ENCODE measurements at regions not wholly inside any gene's neighbourhood (a gene's known extent, or its start where the extent isn't known, plus 50 kb on each side); places are given as distances from the start of the nearest gene placed in this dataset.
"Not testable (repeated sequence)": the region's sequence is repeated elsewhere in the genome, so short reads cannot be mapped to it uniquely, and the experiment has no call there.

DNA sequence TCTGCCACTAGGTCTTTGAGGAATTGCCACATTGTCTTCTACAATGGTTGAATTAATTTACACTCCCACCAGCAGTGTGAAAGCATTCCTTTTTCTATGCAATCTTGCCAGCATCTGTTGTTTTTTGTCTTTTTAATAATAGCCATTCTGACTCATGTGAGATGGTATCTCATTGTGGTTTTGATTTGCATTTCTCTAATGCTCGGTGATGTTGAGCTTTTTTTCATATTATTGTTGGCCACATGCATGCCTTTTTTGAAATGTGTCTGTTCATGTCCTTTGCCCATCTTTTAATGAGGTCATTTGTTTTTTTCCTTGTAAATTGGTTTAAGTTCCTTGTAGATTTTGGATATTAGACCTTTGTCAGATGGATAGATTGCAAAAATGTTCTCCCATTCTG, 661.8 kb downstream of the GLUD2 start:
- H3K4me1 Mint-ChIP-seq (ENCODE audit: low read depth); H3K4me3 Mint-ChIP-seq; H3K36me3 Mint-ChIP-seq (ENCODE audit: low read depth); H3K27me3 Mint-ChIP-seq; H3K27ac Mint-ChIP-seq: not testable (repeated sequence)
- H3K9me3 Mint-ChIP-seq, result peaks cover 19% of the 10 kb centered on the region

DNA sequence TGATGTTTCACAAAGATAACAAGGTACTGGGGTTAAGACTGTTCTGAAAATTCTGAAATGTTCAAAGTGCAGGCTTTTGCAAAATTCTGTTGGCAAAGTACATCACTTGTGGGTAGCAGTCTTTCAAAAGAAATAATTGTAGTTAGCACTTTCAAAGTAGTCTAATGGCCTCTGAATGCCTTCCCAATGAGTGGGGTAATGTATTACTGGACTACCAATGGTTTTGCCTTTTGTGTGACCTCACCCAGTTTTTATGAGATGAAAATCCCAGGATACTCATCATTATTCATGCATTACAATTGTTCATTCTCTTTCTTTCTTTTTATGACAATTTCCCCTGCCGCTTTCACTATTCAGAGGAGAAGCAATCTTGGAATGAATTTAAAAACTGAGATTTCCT, 686.1 kb downstream of the GLUD2 start:
- no peak overlapping the region for H3K4me3 Mint-ChIP-seq
- H3K27me3 Mint-ChIP-seq, result no peaks in the 10 kb centered on the region
- H3K9me3 Mint-ChIP-seq, result no peaks in the 10 kb centered on the region
- no peak overlapping the region for H3K27ac Mint-ChIP-seq
- no peaks in the 10 kb centered on the region for H3K36me3 Mint-ChIP-seq (ENCODE audit: low read depth)
- no peaks in the 10 kb centered on the region for H3K4me1 Mint-ChIP-seq (ENCODE audit: low read depth)

DNA sequence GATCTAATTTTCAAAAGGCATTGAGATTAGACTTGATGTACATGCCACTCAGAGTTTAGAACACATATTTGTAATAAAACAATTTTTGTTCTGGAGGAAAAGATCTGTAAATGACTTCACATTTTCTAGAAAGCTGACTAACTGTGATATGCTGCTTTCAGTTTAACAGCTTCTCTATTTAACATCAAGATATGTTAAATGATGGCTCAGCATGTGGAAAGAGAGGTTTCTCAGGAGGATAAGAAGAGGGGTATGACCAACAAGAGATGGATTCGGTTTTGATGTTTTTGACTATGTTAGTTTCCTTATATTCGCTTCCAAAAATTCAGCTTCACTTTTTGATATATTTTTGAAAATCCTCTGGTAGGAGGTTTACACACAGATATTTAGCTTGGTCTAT, 698.7 kb downstream of the GLUD2 start:
- Mint-ChIP-seq H3K27ac (no peak overlapping the region), H3K27me3 (no peaks in the 10 kb centered on the region), H3K4me1 (ENCODE audit: low read depth) (no peaks in the 10 kb centered on the region), H3K36me3 (ENCODE audit: low read depth) (no peaks in the 10 kb centered on the region), H3K9me3 (no peaks in the 10 kb centered on the region), H3K4me3 (no peak overlapping the region)

DNA sequence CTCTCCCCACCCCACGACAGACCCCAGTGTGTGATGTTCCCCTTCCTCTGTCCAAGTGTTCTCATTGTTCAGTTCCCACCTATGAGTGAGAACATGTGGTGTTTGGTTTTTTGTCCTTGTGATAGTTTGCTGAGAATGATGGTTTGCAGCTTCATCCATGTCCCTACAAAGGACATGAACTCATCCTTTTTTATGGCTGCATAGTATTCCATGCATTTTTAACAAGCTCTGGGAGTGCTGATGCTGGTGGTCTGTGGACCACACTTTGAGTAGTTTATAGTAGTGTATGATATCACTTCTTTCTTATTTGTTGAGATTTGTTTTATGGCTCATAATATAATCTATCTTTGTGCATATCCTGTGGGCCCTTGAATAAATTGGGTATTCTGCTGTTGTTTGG, 706.2 kb downstream of the GLUD2 start:
- H3K4me1 Mint-ChIP-seq (ENCODE audit: low read depth); H3K27ac Mint-ChIP-seq; H3K4me3 Mint-ChIP-seq; H3K9me3 Mint-ChIP-seq; H3K36me3 Mint-ChIP-seq (ENCODE audit: low read depth); H3K27me3 Mint-ChIP-seq: not testable (repeated sequence)

DNA sequence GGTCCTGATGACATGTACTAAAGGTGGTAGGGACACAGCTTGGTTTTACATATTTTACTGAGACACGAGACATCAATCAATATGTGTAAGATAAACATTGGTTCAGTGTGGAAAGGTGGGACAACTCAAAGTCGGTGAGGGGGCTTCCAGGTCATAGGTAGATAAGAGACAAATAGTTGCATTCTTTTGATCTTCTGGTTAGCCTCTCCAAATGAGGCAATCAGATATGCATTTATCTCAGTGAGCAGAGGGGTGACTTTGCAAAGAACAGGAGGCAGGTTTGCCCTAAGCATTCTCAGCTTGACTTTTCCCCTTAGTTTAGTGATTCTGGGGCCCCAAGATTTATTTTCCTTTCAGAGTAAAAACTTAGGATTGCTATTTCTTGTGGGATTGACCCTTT, 706.9 kb downstream of the GLUD2 start:
- H3K27ac Mint-ChIP-seq, result no peak overlapping the region
- no peaks in the 10 kb centered on the region for H3K9me3 Mint-ChIP-seq
- H3K36me3 Mint-ChIP-seq (ENCODE audit: low read depth), result no peaks in the 10 kb centered on the region
- H3K4me1 Mint-ChIP-seq (ENCODE audit: low read depth), result no peaks in the 10 kb centered on the region
- no peak overlapping the region for H3K4me3 Mint-ChIP-seq
- H3K27me3 Mint-ChIP-seq, result no peaks in the 10 kb centered on the region

DNA sequence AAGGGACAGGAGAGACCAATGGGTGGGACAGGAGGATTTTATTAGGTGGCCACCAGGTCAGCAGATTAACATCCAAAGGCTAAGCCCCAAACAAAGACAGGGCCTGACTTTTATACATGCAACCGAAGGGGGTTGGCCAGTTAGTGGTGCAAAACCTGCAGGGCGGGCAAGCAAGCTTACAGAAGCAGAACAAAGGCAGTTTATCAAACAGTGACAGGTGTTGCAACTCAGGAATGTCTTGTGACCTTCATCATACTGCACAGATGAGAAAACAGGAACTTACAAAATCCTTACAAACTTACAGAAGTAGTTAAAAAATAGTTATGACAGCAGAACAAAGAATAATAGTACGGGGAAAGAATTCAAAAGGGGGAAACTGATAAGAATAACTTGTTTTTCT, 708.1 kb downstream of the GLUD2 start:
- no peaks in the 10 kb centered on the region for H3K4me1 Mint-ChIP-seq (ENCODE audit: low read depth)
- H3K36me3 Mint-ChIP-seq (ENCODE audit: low read depth), result no peaks in the 10 kb centered on the region
- no peaks in the 10 kb centered on the region for H3K27me3 Mint-ChIP-seq
- H3K27ac Mint-ChIP-seq, result no peak overlapping the region
- H3K4me3 Mint-ChIP-seq, result no peak overlapping the region
- H3K9me3 Mint-ChIP-seq, result no peaks in the 10 kb centered on the region

DNA sequence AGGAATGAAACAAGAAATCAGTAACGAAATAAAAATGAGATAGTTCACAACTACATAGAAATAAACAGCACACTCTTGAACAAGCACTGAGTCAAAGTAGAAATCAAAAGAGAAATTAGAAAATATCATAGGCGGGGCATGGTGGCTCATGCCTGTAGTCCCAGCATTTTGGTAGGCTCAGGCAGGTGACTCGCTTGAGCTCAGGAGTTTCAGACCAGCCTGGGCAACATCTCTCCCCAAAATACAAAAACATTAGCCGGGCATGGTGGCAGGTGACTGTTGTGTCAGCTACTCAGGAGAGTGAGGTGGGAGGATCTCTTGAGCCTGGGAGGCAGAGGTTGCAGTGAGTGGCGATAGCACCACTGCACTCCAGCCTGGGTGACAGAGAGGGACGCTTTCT, 714.4 kb downstream of the GLUD2 start:
- Mint-ChIP-seq H3K9me3 (no peaks in the 10 kb centered on the region), H3K27me3 (no peaks in the 10 kb centered on the region), H3K4me1 (ENCODE audit: low read depth) (no peaks in the 10 kb centered on the region), H3K27ac (no peak overlapping the region), H3K36me3 (ENCODE audit: low read depth) (no peaks in the 10 kb centered on the region), H3K4me3 (no peak overlapping the region)

DNA sequence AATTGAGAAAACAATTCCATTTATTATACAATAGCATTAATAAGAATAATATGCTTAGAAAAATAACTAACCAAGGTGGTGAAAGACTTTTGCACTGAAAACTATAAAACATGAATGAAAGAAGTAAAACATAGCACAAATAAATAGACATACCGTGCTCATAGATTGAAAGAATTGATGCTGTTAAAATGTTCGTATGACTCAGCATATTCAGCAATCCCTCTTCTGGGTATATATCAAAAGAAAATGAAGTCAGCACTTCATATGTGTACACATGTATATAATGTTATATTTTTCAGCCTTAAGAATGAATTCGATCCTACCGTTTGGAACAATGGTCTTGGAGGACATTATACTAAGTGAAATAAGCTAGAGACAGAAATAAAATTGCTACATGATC, 716.3 kb downstream of the GLUD2 start:
- Mint-ChIP-seq H3K36me3 (ENCODE audit: low read depth) (no peaks in the 10 kb centered on the region), H3K4me3 (no peak overlapping the region), H3K27me3 (no peaks in the 10 kb centered on the region), H3K9me3 (no peaks in the 10 kb centered on the region), H3K4me1 (ENCODE audit: low read depth) (no peaks in the 10 kb centered on the region), H3K27ac (no peak overlapping the region)

DNA sequence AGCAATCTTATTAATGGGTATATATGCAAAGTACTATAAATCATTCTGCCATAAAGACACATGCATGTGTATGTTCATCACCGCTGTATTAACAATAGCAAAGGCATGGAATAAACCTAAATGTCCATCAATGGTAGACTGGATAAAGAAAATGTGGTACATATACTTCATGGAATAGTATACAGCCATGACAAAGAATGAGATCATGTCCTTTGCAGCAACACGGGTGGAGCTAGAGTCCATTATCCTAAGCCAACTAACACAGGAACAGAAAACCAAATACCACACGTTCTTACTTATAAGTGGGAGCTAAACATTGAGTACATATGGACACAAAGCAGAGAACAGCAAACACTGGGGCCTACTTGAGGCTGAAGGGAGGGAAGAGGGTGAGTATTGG, 720.8 kb downstream of the GLUD2 start:
- not testable (repeated sequence) for H3K9me3 Mint-ChIP-seq; H3K36me3 Mint-ChIP-seq (ENCODE audit: low read depth); H3K27ac Mint-ChIP-seq; H3K4me1 Mint-ChIP-seq (ENCODE audit: low read depth); H3K27me3 Mint-ChIP-seq; H3K4me3 Mint-ChIP-seq

DNA sequence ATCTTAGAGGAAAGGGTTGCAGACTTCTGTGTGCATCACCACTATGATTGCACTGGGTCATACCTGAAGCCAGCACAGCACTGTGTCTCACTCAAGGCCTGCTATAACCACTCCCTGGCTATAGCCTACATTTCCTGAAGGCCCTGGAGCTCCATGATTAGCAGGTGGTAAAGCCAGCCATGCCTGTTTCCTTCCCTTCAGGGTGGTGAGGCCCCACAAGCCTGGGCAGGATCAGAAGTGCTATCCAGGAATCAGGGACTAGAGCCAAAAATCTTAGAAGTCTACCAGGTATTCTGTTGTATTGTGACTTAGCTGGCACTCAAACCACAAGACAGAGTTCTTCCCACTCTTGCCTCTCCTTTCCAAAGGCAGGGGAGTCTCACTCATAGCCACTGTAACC, 734.6 kb downstream of the GLUD2 start:
- Mint-ChIP-seq H3K27me3 (no peaks in the 10 kb centered on the region), H3K27ac (no peak overlapping the region), H3K4me1 (ENCODE audit: low read depth) (no peaks in the 10 kb centered on the region), H3K9me3 (peaks cover 3% of the 10 kb centered on the region), H3K4me3 (no peak overlapping the region), H3K36me3 (ENCODE audit: low read depth) (no peaks in the 10 kb centered on the region)

DNA sequence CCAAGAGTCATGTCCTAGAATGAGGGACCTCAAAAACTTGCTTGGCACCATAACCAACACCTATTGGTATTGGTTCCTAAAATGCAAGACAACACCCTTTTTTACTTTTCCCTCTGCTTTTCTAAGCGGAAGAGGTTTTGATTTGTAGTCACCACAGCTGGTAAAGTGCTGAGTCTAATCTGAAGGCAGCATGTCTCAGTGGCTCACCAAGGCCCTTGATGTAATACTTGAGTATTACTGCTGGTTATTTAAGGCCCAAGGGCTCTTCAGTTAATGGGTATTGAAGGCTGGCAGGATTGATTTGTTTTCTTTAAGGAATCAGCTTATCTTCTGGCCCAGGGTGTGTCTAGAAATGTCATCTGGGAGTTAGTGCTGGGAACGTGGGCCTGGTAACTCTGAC, 735.1 kb downstream of the GLUD2 start:
- no peaks in the 10 kb centered on the region for H3K27me3 Mint-ChIP-seq
- no peak overlapping the region for H3K27ac Mint-ChIP-seq
- peaks cover under 1% of the 10 kb centered on the region for H3K9me3 Mint-ChIP-seq
- H3K4me1 Mint-ChIP-seq (ENCODE audit: low read depth), result no peaks in the 10 kb centered on the region
- H3K36me3 Mint-ChIP-seq (ENCODE audit: low read depth), result no peaks in the 10 kb centered on the region
- H3K4me3 Mint-ChIP-seq, result no peak overlapping the region

DNA sequence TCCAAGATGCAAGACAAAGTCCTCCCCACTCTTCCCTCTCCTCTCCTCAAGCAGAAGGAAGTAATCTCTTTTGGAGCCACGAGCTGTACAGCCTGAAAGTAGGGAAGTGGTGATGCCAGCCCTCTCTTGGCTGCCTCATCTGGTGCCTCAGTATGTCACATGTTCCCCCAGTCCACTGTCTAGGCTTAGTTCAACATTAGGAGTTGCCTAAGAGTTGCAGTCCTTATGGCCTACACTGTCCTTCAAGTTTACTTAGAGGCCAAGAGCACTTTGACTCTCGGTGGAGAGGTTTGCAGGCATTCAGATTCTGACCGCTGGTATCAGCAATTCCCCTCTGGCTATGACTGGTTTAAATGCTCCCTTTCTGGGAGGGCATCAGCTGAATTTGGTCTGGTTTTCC, 735.6 kb downstream of the GLUD2 start:
- H3K9me3 Mint-ChIP-seq, result no peaks in the 10 kb centered on the region
- no peaks in the 10 kb centered on the region for H3K4me1 Mint-ChIP-seq (ENCODE audit: low read depth)
- no peaks in the 10 kb centered on the region for H3K27me3 Mint-ChIP-seq
- H3K27ac Mint-ChIP-seq, result no peak overlapping the region
- H3K36me3 Mint-ChIP-seq (ENCODE audit: low read depth), result no peaks in the 10 kb centered on the region
- H3K4me3 Mint-ChIP-seq, result no peak overlapping the region

DNA sequence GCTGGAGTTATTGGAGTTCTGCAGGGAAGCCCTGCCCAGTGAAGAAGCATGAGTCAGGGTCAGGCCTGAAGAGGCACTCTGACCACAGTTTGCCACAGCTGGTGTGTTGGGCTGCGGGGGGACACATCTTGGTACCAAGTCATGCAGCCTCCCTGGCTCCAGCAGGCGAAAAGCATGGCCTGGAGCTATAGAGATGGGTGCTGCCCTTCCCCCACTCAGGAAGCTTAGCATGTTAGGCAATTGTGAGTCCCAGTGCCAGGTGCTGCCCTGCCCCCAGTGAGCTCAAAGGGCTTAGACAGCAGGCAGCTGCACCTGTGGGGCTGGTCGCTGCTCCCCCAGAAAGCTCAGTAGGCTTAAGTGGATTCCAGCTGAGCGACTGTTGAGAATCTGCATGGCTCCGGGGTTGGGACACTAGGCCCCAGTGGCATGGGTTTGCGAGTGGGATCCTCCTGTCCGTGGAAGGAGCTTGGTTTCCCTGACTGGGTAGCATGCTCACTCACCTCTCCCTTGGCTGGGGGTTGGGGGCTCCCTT, 755.5 kb downstream of the GLUD2 start:
- H3K27me3 Mint-ChIP-seq, result no peaks in the 10 kb centered on the region
- no peaks in the 10 kb centered on the region for H3K9me3 Mint-ChIP-seq
- H3K27ac Mint-ChIP-seq, result no peak overlapping the region
- H3K4me3 Mint-ChIP-seq, result no peak overlapping the region
- H3K36me3 Mint-ChIP-seq (ENCODE audit: low read depth), result no peaks in the 10 kb centered on the region
- H3K4me1 Mint-ChIP-seq (ENCODE audit: low read depth), result no peaks in the 10 kb centered on the region

DNA sequence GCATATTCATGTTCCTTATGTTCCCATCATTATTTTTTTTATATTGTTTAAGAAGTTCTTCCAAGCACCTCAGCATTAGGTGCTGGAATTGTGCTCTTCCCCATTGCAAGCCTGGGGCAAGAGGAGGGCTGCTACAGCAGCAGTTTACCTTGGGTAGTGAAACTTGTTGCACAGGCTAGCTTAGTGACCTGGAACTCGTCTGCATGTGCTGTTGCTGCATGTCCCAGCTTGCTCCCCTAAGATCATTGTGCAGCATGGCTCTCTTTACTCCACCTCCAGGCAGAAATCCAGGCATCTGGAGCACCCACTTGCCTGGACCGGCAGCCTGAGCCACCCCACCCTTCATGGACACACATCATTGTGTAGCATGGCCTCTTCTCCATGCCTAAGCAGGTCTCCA, 776.0 kb downstream of the GLUD2 start:
- H3K4me3 Mint-ChIP-seq, result no peak overlapping the region
- no peak overlapping the region for H3K27ac Mint-ChIP-seq
- no peaks in the 10 kb centered on the region for H3K4me1 Mint-ChIP-seq (ENCODE audit: low read depth)
- no peaks in the 10 kb centered on the region for H3K36me3 Mint-ChIP-seq (ENCODE audit: low read depth)
- no peaks in the 10 kb centered on the region for H3K27me3 Mint-ChIP-seq
- H3K9me3 Mint-ChIP-seq, result no peaks in the 10 kb centered on the region

DNA sequence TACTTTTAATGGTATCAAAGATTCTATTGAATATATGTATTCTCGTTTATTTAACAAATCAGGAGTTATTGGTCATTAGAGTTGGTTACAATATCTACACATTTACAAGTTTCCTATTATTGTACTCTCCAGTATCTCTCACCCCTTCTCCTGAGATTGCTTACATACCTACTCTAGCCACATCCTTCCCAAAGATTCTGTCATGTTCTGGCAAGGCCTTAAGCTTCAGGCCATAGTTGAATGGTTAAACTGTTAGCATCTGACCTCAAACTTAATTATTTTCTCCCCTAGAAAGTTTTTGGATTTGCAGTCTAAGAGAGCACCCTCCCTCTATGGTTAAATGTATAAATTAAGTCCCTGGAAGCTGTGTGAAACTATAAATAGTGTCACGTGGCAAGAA, 784.2 kb downstream of the GLUD2 start:
- H3K27me3 Mint-ChIP-seq, result no peaks in the 10 kb centered on the region
- no peaks in the 10 kb centered on the region for H3K36me3 Mint-ChIP-seq (ENCODE audit: low read depth)
- H3K4me3 Mint-ChIP-seq, result no peak overlapping the region
- peaks cover 4% of the 10 kb centered on the region for H3K9me3 Mint-ChIP-seq
- no peak overlapping the region for H3K27ac Mint-ChIP-seq
- H3K4me1 Mint-ChIP-seq (ENCODE audit: low read depth), result no peaks in the 10 kb centered on the region

DNA sequence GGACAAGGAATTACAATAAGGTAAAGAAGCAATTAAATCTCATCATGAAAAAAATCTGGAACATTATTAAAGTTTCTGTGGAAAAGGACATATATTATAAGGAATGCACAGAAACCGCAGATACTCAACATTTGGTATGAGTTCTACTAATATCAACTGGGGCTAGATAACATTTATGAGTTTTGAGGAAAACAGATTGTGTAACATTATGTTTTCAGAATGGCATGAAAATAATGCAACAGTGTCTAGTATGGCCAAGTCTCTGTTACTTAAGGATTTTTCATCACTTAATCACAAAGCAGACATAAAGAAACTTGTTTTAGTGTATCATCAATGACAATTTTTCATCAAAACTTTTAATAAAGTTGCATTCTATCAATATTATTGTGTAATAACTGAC, 785.0 kb downstream of the GLUD2 start:
- no peaks in the 10 kb centered on the region for H3K27me3 Mint-ChIP-seq
- no peak overlapping the region for H3K27ac Mint-ChIP-seq
- H3K4me3 Mint-ChIP-seq, result no peak overlapping the region
- no peaks in the 10 kb centered on the region for H3K4me1 Mint-ChIP-seq (ENCODE audit: low read depth)
- peaks cover 4% of the 10 kb centered on the region for H3K9me3 Mint-ChIP-seq
- H3K36me3 Mint-ChIP-seq (ENCODE audit: low read depth), result no peaks in the 10 kb centered on the region

DNA sequence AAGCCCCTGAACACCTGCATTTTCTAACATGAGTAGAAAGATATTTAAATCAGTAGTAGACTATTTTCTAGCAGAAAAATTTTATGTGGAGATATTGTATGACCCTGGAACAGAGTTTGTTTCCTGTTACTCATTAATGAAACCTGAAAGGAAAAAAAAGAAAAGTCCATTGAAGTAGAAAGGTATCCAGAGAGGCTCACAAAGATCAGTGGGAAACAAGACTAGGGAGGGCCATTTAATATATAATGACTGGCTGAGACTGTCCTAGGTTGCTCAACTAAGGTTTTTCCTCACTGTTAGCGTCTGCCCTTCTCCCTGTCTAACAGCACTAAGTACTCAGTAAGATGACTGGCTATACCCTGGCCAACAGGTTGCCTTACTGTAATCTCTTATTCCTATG, 788.6 kb downstream of the GLUD2 start:
- Mint-ChIP-seq H3K27me3 (no peaks in the 10 kb centered on the region), H3K4me3 (no peak overlapping the region), H3K4me1 (ENCODE audit: low read depth) (no peaks in the 10 kb centered on the region), H3K27ac (no peak overlapping the region), H3K9me3 (peaks cover 4% of the 10 kb centered on the region), H3K36me3 (ENCODE audit: low read depth) (no peaks in the 10 kb centered on the region)
